K562 (cell line): ENCODE measurements at regions not wholly inside any gene's neighbourhood (a gene's known extent, or its start where the extent isn't known, plus 50 kb on each side); places are given as distances from the start of the nearest gene placed in this dataset.

Experiments
- ATAC-seq: fragments of 200-7000 bp; cut with Tn5 transposase; 3 replicates; pipeline ENCODE4 v1.9.1; 2020; ENCODE audit warnings: moderate library complexity
- BruUV-seq: library from RNA; stranded (reverse); fragments of 400-500 nt; replicated peaks from 2 replicates; lab custom pipeline; 2021; lab: Mats Ljungman, UMichigan
- CTCF ChIA-PET: fragments of 300-600 bp; formaldehyde crosslinking; extraction: SDS; loops from one replicate; lab custom pipeline; 2021; ENCODE audit warnings: low intra/inter-chr PET ratio; lab: Yijun Ruan, JAX
- POLR2A ChIA-PET: fragments of 300-600, 350-650 bp; sonication (Branson Sonifier 250); formaldehyde crosslinking; extraction: SDS; loops from one replicate; lab custom pipeline; 2021; ENCODE audit warnings: antibody characterized with exemption, inconsistent platforms; lab: Yijun Ruan, JAX
- DNase-seq, 4 experiments: peaks; one replicate each; pipeline versions ENCODE4 v3.0.0 to v3.0.0-alpha.2; 2011 to 2018; ENCODE audit warnings: low spot score in 3 of 4, mixed read lengths in 3 of 4; ENCODE audit errors: extremely low read depth in 1 of 4
- FAIRE-seq: peaks from 2 replicates; lab custom pipeline; 2011; peaks lifted over from hg19 to GRCh38; lab: Jason Lieb, UNC
- H2AFZ ChIP-seq: 2 replicates; pipeline ENCODE4 v1.6.0; 2011; ENCODE audit warnings: low read depth, low read length, control low read depth, inconsistent platforms
- H3K27ac ChIP-seq: fragments of 200-600 bp; 3 replicates; pipeline ENCODE4 v1.8.0; 2011; ENCODE audit warnings: low read depth, mild to moderate bottlenecking, control low read depth, inconsistent platforms, low read length, moderate library complexity, mixed read lengths; ENCODE audit errors: extremely low read depth
- H3K27me3 ChIP-seq, 2 experiments: fragments of 300-600 bp in 1 of 2; 2 replicates in 1 of 2; 3 replicates in 1 of 2; pipeline versions ENCODE4 v1.6.0 to v1.8.0; 2011; ENCODE audit warnings: inconsistent platforms in 2 of 2, low read length in 2 of 2, mild to moderate bottlenecking in 1 of 2, mixed read lengths in 1 of 2, moderate library complexity in 1 of 2; ENCODE audit not compliant: control insufficient read depth in 2 of 2, insufficient read depth in 2 of 2
- H3K36me3 ChIP-seq: fragments of 300-600 bp; 3 replicates; pipeline ENCODE4 v1.8.0; 2011; ENCODE audit warnings: mild to moderate bottlenecking, low read length, inconsistent platforms; ENCODE audit not compliant: control insufficient read depth, insufficient read depth
- H3K4me1 ChIP-seq, 2 experiments: fragments of 200-600 bp in 1 of 2; replicated peaks in 1 of 2; 2 replicates in 1 of 2; 3 replicates in 1 of 2; pipeline versions ENCODE4 v1.5.1 to v1.8.0; 2011; ENCODE audit warnings: inconsistent platforms in 2 of 2, low read length in 2 of 2, mild to moderate bottlenecking in 1 of 2, mixed read lengths in 1 of 2, moderate library complexity in 1 of 2; ENCODE audit not compliant: control insufficient read depth in 2 of 2, insufficient read depth in 2 of 2
- H3K4me2 ChIP-seq: 2 replicates; pipeline ENCODE4 v1.6.1; 2011; ENCODE audit warnings: low read length, control low read depth, inconsistent platforms, mixed read lengths; ENCODE audit not compliant: insufficient read depth
- H3K4me3 ChIP-seq: fragments of 200-600 bp; sonication (generic), shearing (Covaris generic); 2 replicates; pipeline ENCODE4 v1.5.1; 2016; ENCODE audit warnings: control low read depth, inconsistent platforms
- H3K79me2 ChIP-seq: fragments of 200-600 bp; 3 replicates; pipeline ENCODE4 v1.8.0; 2011; ENCODE audit warnings: low read length, inconsistent platforms; ENCODE audit not compliant: control insufficient read depth, insufficient read depth
- H3K9ac ChIP-seq, 2 experiments: 2 replicates each; pipeline versions ENCODE4 v1.6.0 to v1.6.1; 2011; ENCODE audit warnings: low read depth in 2 of 2, low read length in 2 of 2, control low read depth in 1 of 2, inconsistent platforms in 1 of 2, mild to moderate bottlenecking in 1 of 2, mixed read lengths in 1 of 2; ENCODE audit not compliant: insufficient read depth in 1 of 2
- H3K9me1 ChIP-seq: one replicate; pipeline ENCODE4 v1.6.0; 2011; ENCODE audit warnings: inconsistent platforms, mild to moderate bottlenecking, low read length, moderate library complexity; ENCODE audit not compliant: control insufficient read depth, insufficient read depth
- H3K9me3 ChIP-seq: replicated peaks from 2 replicates; pipeline ENCODE4 v1.5.1; 2011; ENCODE audit warnings: low read depth, low read length, inconsistent platforms; ENCODE audit not compliant: control insufficient read depth, insufficient read depth
- H4K20me1 ChIP-seq: replicated peaks from 2 replicates; pipeline ENCODE4 v1.6.1; 2011; ENCODE audit warnings: low read length, inconsistent platforms, mixed read lengths; ENCODE audit not compliant: control insufficient read depth, insufficient read depth
- BRD4 ChIP-seq: fragments of 200-600 bp; sonication (generic); IDR thresholded peaks from 2 replicates; pipeline ENCODE4 v1.6.1; 2017; ENCODE audit warnings: inconsistent platforms
- GMEB1 ChIP-seq: fragments of 250-450 bp; sonication (Bioruptor Pico); IDR thresholded peaks from 2 replicates; pipeline ENCODE4 v1.4.0; 2020; ENCODE audit warnings: mild to moderate bottlenecking
- NCOA6 ChIP-seq: fragments of 450-650 bp; IDR thresholded peaks from 2 replicates; pipeline ENCODE4 v1.6.1; 2017; ENCODE audit warnings: mild to moderate bottlenecking
- SREBF2 ChIP-seq: sonication (generic); formaldehyde crosslinking; IDR thresholded peaks from 2 replicates; pipeline ENCODE4 v1.4.0; 2020; ENCODE audit warnings: mild to moderate bottlenecking, missing genetic modification reagents
- SRF ChIP-seq, 2 experiments: fragments of 250-450, 450-650 bp in 1 of 2; sonication (Bioruptor Pico) in 1 of 2; sonication (generic) in 1 of 2; formaldehyde crosslinking; IDR thresholded peaks; 2 replicates each; pipeline versions ENCODE4 v1.5.0 to v1.5.1; 2020 to 2022; ENCODE audit warnings: mild to moderate bottlenecking in 1 of 2, missing genetic modification reagents in 1 of 2
- ZNF212 ChIP-seq: fragments of 450-650 bp; formaldehyde crosslinking; IDR thresholded peaks from 2 replicates; pipeline ENCODE4 v1.4.0; 2020; ENCODE audit warnings: mild to moderate bottlenecking
- ZNF318 ChIP-seq, 2 experiments: fragments of 450-650 bp; IDR thresholded peaks; 2 replicates each; pipeline ENCODE4 v1.6.1; 2016; ENCODE audit warnings: mild to moderate bottlenecking in 2 of 2, borderline replicate concordance in 1 of 2, low read depth in 1 of 2, moderate library complexity in 1 of 2
- ZNF740 ChIP-seq, 3 experiments: fragments of 200-800 bp in 1 of 3; sonication (Bioruptor generic) in 1 of 3; sonication (generic) in 1 of 3; formaldehyde crosslinking in 1 of 3; IDR thresholded peaks; 2 replicates each; pipeline versions ENCODE4 v1.6.1 to v1.8.0; 2016 to 2022; ENCODE audit warnings: mild to moderate bottlenecking in 2 of 3, missing compliant biosample characterization in 2 of 3, missing genetic modification characterization in 2 of 3, missing genetic modification reagents in 1 of 3
- WGBS: fragments of 100-300 bp; shearing (Covaris generic); methylation state at CpG from one replicate; pipeline ENCODE4 v1.1.6; 2016; ENCODE audit warnings: low coverage, mixed read lengths; ENCODE audit not compliant: insufficient coverage; ENCODE audit errors: missing lambda C conversion rate; 5-methylcytosine and 5-hydroxymethylcytosine counted together
- in situ Hi-C: fragments of 300-500 bp; cut with MboI; formaldehyde crosslinking; loops from 4 replicates; pipeline ENCODE4 v1.15.0; 2018; ENCODE audit warnings: inconsistent platforms, mixed read lengths
- intact Hi-C: fragments of 100-400 bp; cut with micrococcal nuclease; formaldehyde crosslinking; loops from 2 replicates; pipeline ENCODE4 v1.14.2; 2022
- TF ChIP-seq, protein P1 (sequence below): sonication (generic); formaldehyde crosslinking; IDR thresholded peaks from 2 replicates; pipeline ENCODE4 v1.8.0; 2023; ENCODE audit warnings: mild to moderate bottlenecking, missing genetic modification reagents

DNA sequence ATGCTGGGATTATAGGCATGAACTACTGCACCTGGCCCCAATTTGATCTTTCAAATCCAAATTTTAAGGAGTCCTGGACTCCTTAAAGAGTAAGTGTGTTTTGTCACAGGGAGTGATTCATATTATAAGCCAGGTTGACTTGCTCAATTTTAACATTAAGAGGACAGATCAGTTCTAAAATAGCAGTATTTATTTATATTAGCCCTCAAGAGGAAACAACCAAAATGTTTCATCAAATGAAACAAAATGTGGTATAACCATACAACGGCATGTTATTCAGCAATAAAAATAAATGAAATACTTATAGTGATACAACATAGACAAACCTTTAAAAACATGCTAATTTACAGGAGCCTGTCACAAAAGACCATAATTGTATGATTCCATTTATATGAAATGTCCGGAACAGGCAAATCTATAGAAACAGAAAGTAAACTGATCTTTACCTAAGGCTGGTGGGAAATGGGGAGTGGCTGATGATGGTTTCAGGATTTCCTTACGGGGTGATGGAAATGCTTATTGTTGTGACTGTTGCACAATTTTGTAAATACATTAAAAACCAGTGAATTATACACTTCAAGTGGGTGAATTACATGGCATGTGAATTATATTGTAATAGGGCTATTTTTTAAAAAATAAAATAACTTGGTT lies 637.4 kb downstream of the MMUT start:
- Histone ChIP-seq H3K4me2 (no peak overlapping the region), H3K4me3 (no peak overlapping the region), H3K79me2 (no peaks in the 10 kb centered on the region), H3K27ac (no peak overlapping the region), H4K20me1 (no peaks in the 10 kb centered on the region), H3K9me1 (no peaks in the 10 kb centered on the region), H3K36me3 (no peaks in the 10 kb centered on the region), H3K9me3 (no peaks in the 10 kb centered on the region), H3K9ac (no peak overlapping the region), H3K4me1 (no peaks in the 10 kb centered on the region), H2AFZ (no peak overlapping the region), H3K27me3 (no peaks in the 10 kb centered on the region)
- DNase-seq: no peak
- no TSS peak for BruUV-seq
- FAIRE-seq: no peak
- in situ Hi-C loops: no loop called here
- CTCF ChIA-PET: no interaction called here
- intact Hi-C loops: no loop called here
- POLR2A ChIA-PET: no interaction called here
- no peak for ATAC-seq
- WGBS: 1% methylated on average over 3 of the region's 3 CpGs
- TF ChIP-seq NCOA6 (no peak), GMEB1 (CRISPR knock-in tag) (no peak), ZNF318 (IDR thresholded peaks at IDR 0.05; ENCODE audit: borderline replicate concordance in 1 of 2, low read depth in 1 of 2) (no peak), BRD4 (no peak), ZNF212 (CRISPR knock-in tag) (no peak), SREBF2 (CRISPR knock-in tag) (no peak), ZNF740 (CRISPR knock-in tag; IDR thresholded peaks at IDR 0.05) (no peak), ZNF740 (tag; IDR thresholded peaks at IDR 0.05) (no peak), SRF (CRISPR knock-in tag; IDR thresholded peaks at IDR 0.05) (no peak)
- TF ChIP-seq, protein P1, sequence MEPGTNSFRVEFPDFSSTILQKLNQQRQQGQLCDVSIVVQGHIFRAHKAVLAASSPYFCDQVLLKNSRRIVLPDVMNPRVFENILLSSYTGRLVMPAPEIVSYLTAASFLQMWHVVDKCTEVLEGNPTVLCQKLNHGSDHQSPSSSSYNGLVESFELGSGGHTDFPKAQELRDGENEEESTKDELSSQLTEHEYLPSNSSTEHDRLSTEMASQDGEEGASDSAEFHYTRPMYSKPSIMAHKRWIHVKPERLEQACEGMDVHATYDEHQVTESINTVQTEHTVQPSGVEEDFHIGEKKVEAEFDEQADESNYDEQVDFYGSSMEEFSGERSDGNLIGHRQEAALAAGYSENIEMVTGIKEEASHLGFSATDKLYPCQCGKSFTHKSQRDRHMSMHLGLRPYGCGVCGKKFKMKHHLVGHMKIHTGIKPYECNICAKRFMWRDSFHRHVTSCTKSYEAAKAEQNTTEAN: no peak
